ENCODE measurements at regions not wholly inside any gene's neighbourhood (a gene's known extent, or its start where the extent isn't known, plus 50 kb on each side); places are given as distances from the start of the nearest gene placed in this dataset.
"Not testable (repeated sequence)": the region's sequence is repeated elsewhere in the genome, so short reads cannot be mapped to it uniquely, and the experiment has no call there.

GRCh38 chr4:98828801-98829200 lies 100.1 kb downstream of the EIF4E start:
- in situ Hi-C loops (cut with MboI) = no loop called here
- TF ChIP-seq EZH2 (IDR thresholded peaks at IDR 0.05; ENCODE audit: insufficient read depth, poor library complexity, severe bottlenecking) (no peak), EZH2phosphoT487 (IDR thresholded peaks at IDR 0.05; ENCODE audit: insufficient read depth, low read depth) (no peak)
- no peak overlapping the region for H3K4me3 ChIP-seq

DNA sequence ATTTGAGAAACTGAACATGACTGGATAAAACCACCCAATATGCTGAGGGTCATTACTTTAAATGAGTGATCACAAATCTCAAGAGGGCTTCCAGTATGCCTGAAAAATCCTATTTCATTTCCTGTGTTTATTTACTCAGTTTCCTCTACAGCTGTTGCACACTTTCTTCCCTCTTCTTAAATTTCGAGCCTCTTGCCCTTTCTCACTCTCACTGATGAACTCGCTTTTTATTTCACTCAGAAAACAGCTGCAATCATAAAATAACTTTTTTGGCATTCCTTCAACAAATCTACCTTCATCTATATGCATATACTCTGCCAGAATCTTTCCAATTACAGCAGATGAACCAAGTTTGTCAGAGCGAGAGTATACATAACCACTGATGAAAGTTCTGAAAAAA lies 101.3 kb downstream of the EIF4E start:
- WGBS, 2 experiments (ENCODE audit: low coverage in 1 of 2, low lambda C conversion rate in 2 of 2, missing lambda C conversion rate in 2 of 2) = 60 to 77% methylated on average over 3 of the region's 3 CpGs
- H3K9ac ChIP-seq = no peak overlapping the region
- no peak for DNase-seq

More at GRCh38 chr4:98828801-98829200, 100.1 kb downstream of the EIF4E start:
- no peaks in the 10 kb centered on the region for H3K9me2 ChIP-seq (ENCODE audit: insufficient read depth)
- H3K4me2 ChIP-seq (ENCODE audit: unreplicated experiment) = no peak overlapping the region
- H4K20me1 ChIP-seq (ENCODE audit: insufficient read depth) = no peaks in the 10 kb centered on the region
- no peaks in the 10 kb centered on the region for H3K36me3 ChIP-seq (ENCODE audit: low read depth)
- 76 to 81% methylated on average over 5 of the region's 5 CpGs for WGBS, 2 experiments (ENCODE audit: low coverage in 1 of 2, low lambda C conversion rate in 2 of 2, missing lambda C conversion rate in 2 of 2)
- H3K79me2 ChIP-seq (ENCODE audit: insufficient read depth) = no peaks in the 10 kb centered on the region
- no peaks in the 10 kb centered on the region for H3K27me3 ChIP-seq (replicated peaks; ENCODE audit: insufficient read depth)
- H3K4me1 ChIP-seq (ENCODE audit: insufficient read depth) = no peaks in the 10 kb centered on the region
- peak; percentile 7 for DNase-seq
- no peak overlapping the region for H2AFZ ChIP-seq
- no peaks in the 10 kb centered on the region for H3F3A ChIP-seq (ENCODE audit: insufficient read depth)
- H3K9me3 ChIP-seq (ENCODE audit: low read depth) = no peaks in the 10 kb centered on the region
- no peak overlapping the region for H3K9ac ChIP-seq
- H3K27ac ChIP-seq = no peak overlapping the region

DNA sequence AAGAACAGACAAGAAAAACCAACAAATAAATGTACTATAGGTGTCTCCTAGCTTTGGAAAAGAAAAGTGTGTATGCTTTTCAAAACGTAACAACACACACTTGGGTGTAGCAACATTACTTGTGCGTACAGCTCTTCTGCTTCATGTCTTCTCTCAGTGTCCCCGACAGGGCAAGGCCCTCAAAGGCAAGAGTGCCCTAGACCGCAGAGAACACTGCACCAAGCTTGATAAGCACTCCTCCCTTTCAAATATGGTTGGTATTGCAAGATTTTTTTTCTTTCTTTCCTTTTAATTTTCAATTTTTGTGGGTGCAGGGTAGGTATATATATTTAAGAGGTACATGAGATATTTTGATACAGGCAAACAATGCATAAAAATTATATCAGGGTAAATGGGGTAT lies 106.8 kb downstream of the EIF4E start:
- in situ Hi-C loops (cut with MboI) = no loop called here
- no peak overlapping the region for H3K9ac ChIP-seq
- 69 to 83% methylated on average over 4 of the region's 4 CpGs for WGBS, 2 experiments (ENCODE audit: low coverage in 1 of 2, low lambda C conversion rate in 2 of 2, missing lambda C conversion rate in 2 of 2)
- no peaks in the 10 kb centered on the region for H3K27me3 ChIP-seq (replicated peaks; ENCODE audit: insufficient read depth)
- H3K4me3 ChIP-seq = no peak overlapping the region
- no peaks in the 10 kb centered on the region for H3K79me2 ChIP-seq (ENCODE audit: insufficient read depth)
- no peak overlapping the region for H3K4me2 ChIP-seq (ENCODE audit: unreplicated experiment)
- H3K9me3 ChIP-seq (ENCODE audit: low read depth) = no peaks in the 10 kb centered on the region
- no peak overlapping the region for H2AFZ ChIP-seq
- H4K20me1 ChIP-seq (ENCODE audit: insufficient read depth) = no peaks in the 10 kb centered on the region
- no peaks in the 10 kb centered on the region for H3K9me2 ChIP-seq (ENCODE audit: insufficient read depth)
- H3K27ac ChIP-seq = no peak overlapping the region
- no peaks in the 10 kb centered on the region for H3K36me3 ChIP-seq (ENCODE audit: low read depth)
- TF ChIP-seq EZH2 (IDR thresholded peaks at IDR 0.05; ENCODE audit: insufficient read depth, poor library complexity, severe bottlenecking) = no peak
- TF ChIP-seq EZH2phosphoT487 (IDR thresholded peaks at IDR 0.05; ENCODE audit: insufficient read depth, low read depth) = no peak
- no peaks in the 10 kb centered on the region for H3K4me1 ChIP-seq (ENCODE audit: insufficient read depth)
- no peak for DNase-seq
- H3F3A ChIP-seq (ENCODE audit: insufficient read depth) = no peaks in the 10 kb centered on the region

More for the DNA sequence above, 101.3 kb downstream of the EIF4E start:
- Histone ChIP-seq H3K36me3 (ENCODE audit: low read depth) (no peaks in the 10 kb centered on the region), H2AFZ (no peak overlapping the region), H3K27ac (no peak overlapping the region), H3K4me1 (ENCODE audit: insufficient read depth) (no peaks in the 10 kb centered on the region), H3F3A (ENCODE audit: insufficient read depth) (no peaks in the 10 kb centered on the region), H3K9me3 (ENCODE audit: low read depth) (no peaks in the 10 kb centered on the region), H4K20me1 (ENCODE audit: insufficient read depth) (no peaks in the 10 kb centered on the region), H3K9me2 (ENCODE audit: insufficient read depth) (no peaks in the 10 kb centered on the region), H3K4me3 (no peak overlapping the region), H3K79me2 (ENCODE audit: insufficient read depth) (no peaks in the 10 kb centered on the region), H3K27me3 (replicated peaks; ENCODE audit: insufficient read depth) (no peaks in the 10 kb centered on the region), H3K4me2 (ENCODE audit: unreplicated experiment) (no peak overlapping the region)
- no peak for TF ChIP-seq EZH2 (IDR thresholded peaks at IDR 0.05; ENCODE audit: insufficient read depth, poor library complexity, severe bottlenecking)
- TF ChIP-seq EZH2phosphoT487 (IDR thresholded peaks at IDR 0.05; ENCODE audit: insufficient read depth, low read depth) = no peak
- in situ Hi-C loops (cut with MboI) = no loop called here

DNA sequence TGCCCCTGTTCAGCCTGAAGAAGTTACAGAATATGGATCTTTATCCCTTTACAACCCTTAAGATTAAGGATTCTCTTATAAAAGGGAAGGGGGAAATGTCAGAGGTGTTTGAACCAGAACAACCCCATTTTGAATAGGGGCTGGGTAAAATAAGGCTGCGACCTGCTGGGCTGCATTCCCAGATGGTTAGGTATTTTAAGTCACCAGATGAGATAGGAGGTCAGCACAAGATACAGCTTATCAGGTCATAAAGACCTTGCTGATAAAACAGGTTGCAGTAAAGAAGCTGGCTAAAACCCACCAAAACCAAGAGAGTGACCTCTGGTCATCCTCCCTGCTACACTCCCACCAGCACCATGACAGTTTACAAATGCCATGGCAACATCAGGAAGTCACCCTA lies 110.8 kb downstream of the EIF4E start:
- H3K4me3 ChIP-seq; in situ Hi-C loops (cut with MboI); H3K4me2 ChIP-seq (ENCODE audit: unreplicated experiment); DNase-seq; H3K79me2 ChIP-seq (ENCODE audit: insufficient read depth); H3K4me1 ChIP-seq (ENCODE audit: insufficient read depth); H3K27me3 ChIP-seq (replicated peaks; ENCODE audit: insufficient read depth); H4K20me1 ChIP-seq (ENCODE audit: insufficient read depth); H2AFZ ChIP-seq; H3F3A ChIP-seq (ENCODE audit: insufficient read depth); H3K9me2 ChIP-seq (ENCODE audit: insufficient read depth); H3K27ac ChIP-seq; H3K36me3 ChIP-seq (ENCODE audit: low read depth); H3K9me3 ChIP-seq (ENCODE audit: low read depth); H3K9ac ChIP-seq: not testable (repeated sequence)
- 29 to 69% methylated on average over 1 of the region's 1 CpG for WGBS, 2 experiments (ENCODE audit: low coverage in 1 of 2, low lambda C conversion rate in 2 of 2, missing lambda C conversion rate in 2 of 2)

- no peaks in the 10 kb centered on the region for H3K9me2 ChIP-seq (ENCODE audit: insufficient read depth)
- no peak for TF ChIP-seq EZH2phosphoT487 (IDR thresholded peaks at IDR 0.05; ENCODE audit: insufficient read depth, low read depth)
- no peak for TF ChIP-seq EZH2 (IDR thresholded peaks at IDR 0.05; ENCODE audit: insufficient read depth, poor library complexity, severe bottlenecking)
- H3K9ac ChIP-seq = no peak overlapping the region
- H3F3A ChIP-seq (ENCODE audit: insufficient read depth) = no peaks in the 10 kb centered on the region
- H3K9me3 ChIP-seq (ENCODE audit: low read depth) = no peaks in the 10 kb centered on the region
- H3K79me2 ChIP-seq (ENCODE audit: insufficient read depth) = no peaks in the 10 kb centered on the region
- no peaks in the 10 kb centered on the region for H3K36me3 ChIP-seq (ENCODE audit: low read depth)
- 29 to 36% methylated on average over 1 of the region's 1 CpG for WGBS, 2 experiments (ENCODE audit: low coverage in 1 of 2, low lambda C conversion rate in 2 of 2, missing lambda C conversion rate in 2 of 2)
- H3K27ac ChIP-seq = no peak overlapping the region
- DNase-seq = no peak
- H3K4me3 ChIP-seq = no peak overlapping the region
- in situ Hi-C loops (cut with MboI) = no loop called here
- H3K4me2 ChIP-seq (ENCODE audit: unreplicated experiment) = no peak overlapping the region
- no peak overlapping the region for H2AFZ ChIP-seq
- H3K27me3 ChIP-seq (replicated peaks; ENCODE audit: insufficient read depth) = no peaks in the 10 kb centered on the region; the same call in 1 of the 2 replicates
- H3K4me1 ChIP-seq (ENCODE audit: insufficient read depth) = no peaks in the 10 kb centered on the region
- no peaks in the 10 kb centered on the region for H4K20me1 ChIP-seq (ENCODE audit: insufficient read depth)
Measured at GRCh38 chr4:98816816-98817215, 112.1 kb downstream of the EIF4E start.
